H9 (cell line): ENCODE measurements at regions not wholly inside any gene's neighbourhood (a gene's known extent, or its start where the extent isn't known, plus 50 kb on each side); places are given as distances from the start of the nearest gene placed in this dataset.

ENCODE experiments used
- DNase-seq: peaks from one replicate; pipeline ENCODE4 v3.0.0-alpha.2; 2017
- H2AFZ ChIP-seq: one replicate; pipeline ENCODE4 v1.6.1; 2013; ENCODE audit warnings: mild to moderate bottlenecking, low read length, control low read depth, moderate library complexity
- H2AK5ac ChIP-seq: 2 replicates; pipeline ENCODE4 v1.6.1; 2013; ENCODE audit warnings: low read length, control low read depth, mixed read lengths; ENCODE audit not compliant: insufficient read length
- H2BK120ac ChIP-seq: one replicate; pipeline ENCODE4 v1.6.1; 2013; ENCODE audit warnings: low read depth, mild to moderate bottlenecking, low read length, control low read depth, inconsistent platforms; ENCODE audit not compliant: poor library complexity, severe bottlenecking
- H2BK12ac ChIP-seq: 2 replicates; pipeline ENCODE4 v1.6.1; 2013; ENCODE audit warnings: low read length, control low read depth, mixed read lengths, low read depth; ENCODE audit not compliant: insufficient read length
- H2BK15ac ChIP-seq: 2 replicates; pipeline ENCODE4 v1.6.1; 2013; ENCODE audit warnings: low read depth, low read length, control low read depth
- H2BK20ac ChIP-seq: one replicate; pipeline ENCODE4 v1.6.1; 2013; ENCODE audit warnings: low read depth, mild to moderate bottlenecking, low read length, control low read depth, inconsistent platforms; ENCODE audit not compliant: poor library complexity, severe bottlenecking
- H2BK5ac ChIP-seq: 2 replicates; pipeline ENCODE4 v1.6.1; 2013; ENCODE audit warnings: low read length, control low read depth, mixed read lengths; ENCODE audit not compliant: insufficient read length
- H3K14ac ChIP-seq: 2 replicates; pipeline ENCODE4 v1.6.1; 2013; ENCODE audit warnings: low read length, control low read depth; ENCODE audit not compliant: insufficient read depth
- H3K18ac ChIP-seq: 2 replicates; pipeline ENCODE4 v1.6.1; 2013; ENCODE audit warnings: low read depth, mild to moderate bottlenecking, mixed read lengths, low read length, control low read depth; ENCODE audit not compliant: insufficient read length
- H3K23ac ChIP-seq: 2 replicates; pipeline ENCODE4 v1.6.1; 2013; ENCODE audit warnings: low read length, control low read depth, mixed read lengths, low read depth; ENCODE audit not compliant: insufficient read length
- H3K23me2 ChIP-seq: 2 replicates; pipeline ENCODE4 v1.6.1; 2013; ENCODE audit warnings: low read depth, mild to moderate bottlenecking, mixed read lengths, low read length, control low read depth; ENCODE audit not compliant: insufficient read length, poor library complexity, severe bottlenecking
- H3K27ac ChIP-seq: 2 replicates; pipeline ENCODE4 v1.5.1; 2013; ENCODE audit warnings: low read length, control low read depth, mixed read lengths, low read depth; ENCODE audit not compliant: insufficient read length
- H3K27me3 ChIP-seq: 2 replicates; pipeline ENCODE4 v1.6.1; 2013; ENCODE audit warnings: low read length, control low read depth, inconsistent platforms; ENCODE audit not compliant: insufficient read depth
- H3K4ac ChIP-seq: 2 replicates; pipeline ENCODE4 v1.6.1; 2013; ENCODE audit warnings: low read depth, mild to moderate bottlenecking, control low read depth, inconsistent platforms, low read length, moderate library complexity
- H3K4me1 ChIP-seq: 2 replicates; pipeline ENCODE4 v1.6.1; 2013; ENCODE audit warnings: low read length, control low read depth, inconsistent platforms; ENCODE audit not compliant: insufficient read depth
- H3K4me2 ChIP-seq: 2 replicates; pipeline ENCODE4 v1.6.1; 2013; ENCODE audit warnings: low read length, control low read depth, mixed read lengths; ENCODE audit not compliant: insufficient read length, insufficient read depth
- H3K56ac ChIP-seq: 2 replicates; pipeline ENCODE4 v1.6.1; 2013; ENCODE audit warnings: low read depth, mild to moderate bottlenecking, mixed read lengths, low read length, control low read depth; ENCODE audit not compliant: insufficient read length
- H3K79me1 ChIP-seq: 2 replicates; pipeline ENCODE4 v1.6.1; 2013; ENCODE audit warnings: low read depth, mild to moderate bottlenecking, moderate library complexity, low read length, control low read depth, inconsistent platforms; ENCODE audit not compliant: insufficient read depth, poor library complexity, severe bottlenecking
- H3K79me2 ChIP-seq: 2 replicates; pipeline ENCODE4 v1.6.1; 2013; ENCODE audit warnings: low read length, control low read depth, inconsistent platforms; ENCODE audit not compliant: insufficient read depth
- H3K9ac ChIP-seq: 2 replicates; pipeline ENCODE4 v1.6.1; 2013; ENCODE audit warnings: low read length, control low read depth, mixed read lengths; ENCODE audit not compliant: insufficient read length; ENCODE audit errors: extremely low read depth
- H3K9me3 ChIP-seq: one replicate; pipeline ENCODE4 v1.6.1; 2013; ENCODE audit warnings: low read depth, low read length, inconsistent platforms; ENCODE audit not compliant: control insufficient read depth
- H3T11ph ChIP-seq: one replicate; pipeline ENCODE4 v1.6.1; 2013; ENCODE audit warnings: mild to moderate bottlenecking, low read length, control low read depth, inconsistent platforms
- H4K20me1 ChIP-seq: one replicate; pipeline ENCODE4 v1.6.1; 2013; ENCODE audit not compliant: control insufficient read depth, insufficient read length, insufficient read depth
- H4K5ac ChIP-seq: 2 replicates; pipeline ENCODE4 v1.6.1; 2013; ENCODE audit warnings: low read depth, mild to moderate bottlenecking, mixed read lengths, low read length, control low read depth; ENCODE audit not compliant: insufficient read length
- H4K8ac ChIP-seq: replicated peaks from 2 replicates; pipeline ENCODE4 v1.6.1; 2013; ENCODE audit warnings: low read length, control low read depth, mixed read lengths, low read depth; ENCODE audit not compliant: insufficient read length
- H4K91ac ChIP-seq: 2 replicates; pipeline ENCODE4 v1.6.1; 2013; ENCODE audit warnings: low read depth, mild to moderate bottlenecking, moderate library complexity, mixed read lengths, low read length, control low read depth; ENCODE audit not compliant: insufficient read length
- H3K27ac Mint-ChIP-seq, 3 experiments: 2 replicates in 2 of 3; 3 replicates in 1 of 3; pipeline ENCODE4 v1.8.0; 2020 to 2021; ENCODE audit warnings: mixed read lengths in 3 of 3, mild to moderate bottlenecking in 1 of 3, moderate library complexity in 1 of 3
- H3K27me3 Mint-ChIP-seq: 2 replicates; pipeline ENCODE4 v1.8.0; 2021; ENCODE audit warnings: low read depth, mild to moderate bottlenecking, moderate library complexity, mixed read lengths
- H3K36me3 Mint-ChIP-seq, 3 experiments: 2 replicates in 2 of 3; 3 replicates in 1 of 3; pipeline ENCODE4 v1.8.0; 2020 to 2021; ENCODE audit warnings: low read depth in 3 of 3, mixed read lengths in 3 of 3; ENCODE audit not compliant: insufficient read depth in 1 of 3
- H3K4me1 Mint-ChIP-seq, 2 experiments: 2 replicates each; pipeline ENCODE4 v1.8.0; 2020; ENCODE audit warnings: mixed read lengths in 2 of 2
- H3K4me3 Mint-ChIP-seq, 2 experiments: 2 replicates in 1 of 2; 3 replicates in 1 of 2; pipeline ENCODE4 v1.8.0; 2020 to 2021; ENCODE audit warnings: mild to moderate bottlenecking in 2 of 2, mixed read lengths in 2 of 2, moderate library complexity in 1 of 2
- H3K9me3 Mint-ChIP-seq, 2 experiments: 2 replicates in 1 of 2; 3 replicates in 1 of 2; pipeline ENCODE4 v1.8.0; 2020; ENCODE audit warnings: mild to moderate bottlenecking in 2 of 2, mixed read lengths in 2 of 2, moderate library complexity in 1 of 2
- WGBS: extraction: QIAGEN DNeasy Blood & Tissue Kit; methylation state at CpG from one replicate; pipeline ENCODE4 v1.1.7; 2013; ENCODE audit warnings: missing lambda C conversion rate, low lambda C conversion rate, mixed read lengths; ENCODE audit not compliant: insufficient read length; ENCODE audit errors: extremely low coverage; 5-methylcytosine and 5-hydroxymethylcytosine counted together
- TF ChIP-seq, protein P1 (sequence below): fragments of 200-600 bp; sonication (generic); conservative IDR thresholded peaks from 3 replicates; pipeline ENCODE4 v1.8.0; 2021; ENCODE audit warnings: antibody characterized with exemption, mild to moderate bottlenecking

DNA sequence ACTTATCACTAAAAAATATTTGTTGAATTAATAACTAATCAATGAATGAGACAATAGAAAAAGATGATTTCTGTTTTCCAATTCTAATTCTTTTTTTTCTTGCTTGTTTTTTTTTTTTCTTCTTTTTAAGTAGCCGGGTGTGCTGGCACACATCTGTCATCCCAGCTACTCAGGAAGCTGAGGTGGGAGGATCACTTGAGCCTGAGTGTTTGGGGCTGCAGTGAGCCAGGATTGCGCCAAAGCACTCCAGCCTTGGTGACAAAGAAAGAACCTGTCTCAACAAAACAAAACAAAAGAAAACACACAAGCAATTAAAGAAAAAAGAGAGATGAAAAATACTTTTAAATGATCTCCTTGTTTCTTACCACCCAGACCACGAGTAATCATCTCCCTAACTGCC is 1109.3 kb downstream of the REEP3 start:
- Histone ChIP-seq H3K79me2 (no peaks in the 10 kb centered on the region), H2BK20ac (no peak overlapping the region), H2BK5ac (no peak overlapping the region), H4K8ac (no peak overlapping the region), H2BK120ac (no peak overlapping the region), H3K9me3 (no peaks in the 10 kb centered on the region), H3K23ac (no peak overlapping the region), H3K14ac (no peak overlapping the region), H2AFZ (no peak overlapping the region), H3K18ac (no peak overlapping the region), H4K91ac (no peak overlapping the region), H3K4ac (no peak overlapping the region), H2AK5ac (no peak overlapping the region), H4K5ac (no peak overlapping the region), H2BK15ac (no peak overlapping the region), H3K27ac (no peak overlapping the region), H4K20me1 (no peaks in the 10 kb centered on the region), H3K27me3 (no peaks in the 10 kb centered on the region), H3K4me1 (no peaks in the 10 kb centered on the region), H3K56ac (no peak overlapping the region), H3K23me2 (no peaks in the 10 kb centered on the region), H3K4me2 (no peak overlapping the region), H3T11ph (no peak overlapping the region), H2BK12ac (no peak overlapping the region), H3K79me1 (no peaks in the 10 kb centered on the region), H3K9ac (no peak overlapping the region)
- H3K9me3 Mint-ChIP-seq = no peaks in the 10 kb centered on the region
- WGBS = no CpG with 5 or more reads among the region's 3 CpGs
- no peaks in the 10 kb centered on the region for H3K36me3 Mint-ChIP-seq
- no peak overlapping the region for H3K4me3 Mint-ChIP-seq
- TF ChIP-seq, protein P1, sequence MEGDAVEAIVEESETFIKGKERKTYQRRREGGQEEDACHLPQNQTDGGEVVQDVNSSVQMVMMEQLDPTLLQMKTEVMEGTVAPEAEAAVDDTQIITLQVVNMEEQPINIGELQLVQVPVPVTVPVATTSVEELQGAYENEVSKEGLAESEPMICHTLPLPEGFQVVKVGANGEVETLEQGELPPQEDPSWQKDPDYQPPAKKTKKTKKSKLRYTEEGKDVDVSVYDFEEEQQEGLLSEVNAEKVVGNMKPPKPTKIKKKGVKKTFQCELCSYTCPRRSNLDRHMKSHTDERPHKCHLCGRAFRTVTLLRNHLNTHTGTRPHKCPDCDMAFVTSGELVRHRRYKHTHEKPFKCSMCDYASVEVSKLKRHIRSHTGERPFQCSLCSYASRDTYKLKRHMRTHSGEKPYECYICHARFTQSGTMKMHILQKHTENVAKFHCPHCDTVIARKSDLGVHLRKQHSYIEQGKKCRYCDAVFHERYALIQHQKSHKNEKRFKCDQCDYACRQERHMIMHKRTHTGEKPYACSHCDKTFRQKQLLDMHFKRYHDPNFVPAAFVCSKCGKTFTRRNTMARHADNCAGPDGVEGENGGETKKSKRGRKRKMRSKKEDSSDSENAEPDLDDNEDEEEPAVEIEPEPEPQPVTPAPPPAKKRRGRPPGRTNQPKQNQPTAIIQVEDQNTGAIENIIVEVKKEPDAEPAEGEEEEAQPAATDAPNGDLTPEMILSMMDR = no peak
- no peaks in the 10 kb centered on the region for H3K27me3 Mint-ChIP-seq
- H3K4me1 Mint-ChIP-seq = no peaks in the 10 kb centered on the region
- H3K27ac Mint-ChIP-seq = no peak overlapping the region
- DNase-seq = no peak
